ENCODE measurements at regions not wholly inside any gene's neighbourhood (a gene's known extent, or its start where the extent isn't known, plus 50 kb on each side); places are given as distances from the start of the nearest gene placed in this dataset.

GRCh38 chr1:42004860-42005259 lies 86.1 kb upstream of the HIVEP3 start:
- TF ChIP-seq ZNF565 (CRISPR knock-in tag; conservative IDR thresholded peaks at IDR 0.05; ENCODE audit: low read depth) (no peak), TOX (CRISPR knock-in tag; IDR thresholded peaks at IDR 0.05; ENCODE audit: borderline replicate concordance) (no peak), OSR1 (CRISPR knock-in tag; IDR thresholded peaks at IDR 0.05) (no peak), ZFP30 (CRISPR knock-in tag; IDR thresholded peaks at IDR 0.05) (no peak), SNAI2 (CRISPR knock-in tag; IDR thresholded peaks at IDR 0.05) (no peak), ZFP3 (CRISPR knock-in tag; IDR thresholded peaks at IDR 0.05) (no peak), TCF4 (CRISPR knock-in tag; IDR thresholded peaks at IDR 0.05; ENCODE audit: borderline replicate concordance) (no peak), RARB (CRISPR knock-in tag; IDR thresholded peaks at IDR 0.05) (no peak), ZC3H10 (CRISPR knock-in tag; IDR thresholded peaks at IDR 0.05) (no peak), ISL1 (CRISPR knock-in tag; IDR thresholded peaks at IDR 0.05) (no peak), PATZ1 (CRISPR knock-in tag; IDR thresholded peaks at IDR 0.05; ENCODE audit: borderline replicate concordance) (no peak), ZNF70 (CRISPR knock-in tag; IDR thresholded peaks at IDR 0.05) (no peak)

Data from SK-N-SH treated with all-trans-retinoic acid at 6 μM for 48 hours (cell line).